HUES48 (cell line): ENCODE measurements at regions not wholly inside any gene's neighbourhood (a gene's known extent, or its start where the extent isn't known, plus 50 kb on each side); places are given as distances from the start of the nearest gene placed in this dataset.

Experiments
- H3K27ac ChIP-seq: one replicate; pipeline ENCODE4 v1.7.0; 2013; ENCODE audit warnings: low read depth, low read length, inconsistent platforms
- H3K27me3 ChIP-seq: 2 replicates; pipeline ENCODE4 v1.6.1; 2013; ENCODE audit warnings: mild to moderate bottlenecking, low read length; ENCODE audit not compliant: control insufficient read depth, insufficient read depth
- H3K36me3 ChIP-seq: 2 replicates; pipeline ENCODE4 v1.6.1; 2013; ENCODE audit warnings: low read length; ENCODE audit not compliant: control insufficient read depth, insufficient read depth
- H3K4me1 ChIP-seq: 2 replicates; pipeline ENCODE4 v1.6.1; 2013; ENCODE audit warnings: mild to moderate bottlenecking, low read length; ENCODE audit not compliant: control insufficient read depth, insufficient read depth
- H3K4me3 ChIP-seq: 2 replicates; pipeline ENCODE4 v1.5.1; 2013; ENCODE audit warnings: mild to moderate bottlenecking, low read depth, low read length
- H3K9ac ChIP-seq: 2 replicates; pipeline ENCODE4 v1.6.1; 2013; ENCODE audit warnings: mild to moderate bottlenecking, low read depth, low read length, moderate library complexity
- H3K9me3 ChIP-seq: 2 replicates; pipeline ENCODE4 v1.6.1; 2013; ENCODE audit warnings: low read length; ENCODE audit not compliant: control insufficient read depth, insufficient read depth

DNA sequence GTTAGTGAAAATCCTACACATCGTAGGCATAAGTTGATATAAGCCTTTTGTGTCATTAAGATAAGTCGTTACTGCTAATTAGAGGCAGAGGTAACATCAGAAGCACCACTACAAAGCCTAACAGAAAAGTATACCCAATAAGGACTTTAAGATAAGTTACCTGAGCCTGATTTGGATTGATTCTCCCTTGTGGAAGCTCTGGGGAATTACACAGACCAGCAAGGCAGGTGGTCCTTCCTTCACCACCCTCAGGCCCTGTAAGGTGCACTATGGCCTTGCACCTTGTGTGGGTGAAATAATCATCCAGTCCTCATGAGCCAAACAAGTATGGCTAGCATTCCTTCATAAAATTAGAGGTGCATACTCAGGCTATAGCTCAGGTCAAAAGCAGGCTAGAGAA lies 166.7 kb upstream of the CHRM3 start:
- 0 out of 2 replicates have a peak, but pooled peaks cover 5% of the 10 kb centered on the region for H3K9me3 ChIP-seq

DNA sequence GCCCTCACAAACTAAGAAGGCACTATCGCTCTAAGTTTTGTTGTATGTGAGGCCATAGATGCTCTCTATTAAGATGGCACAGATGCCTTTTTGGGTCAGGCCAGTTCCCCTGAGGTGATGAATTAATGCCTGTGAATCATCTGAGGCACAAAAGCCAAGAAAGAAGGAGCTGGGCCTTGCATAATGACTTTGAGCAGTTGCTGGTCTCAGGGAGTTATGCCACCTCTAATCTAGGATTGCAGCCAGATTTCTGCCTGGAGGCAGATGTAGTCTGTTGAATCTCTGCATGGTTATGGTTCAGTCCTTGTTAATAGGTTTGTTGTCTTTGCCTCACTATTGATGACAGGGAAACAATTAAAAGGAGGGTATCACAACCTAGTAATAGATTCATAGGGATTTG lies 168.1 kb upstream of the CHRM3 start:
- no peak overlapping the region for H3K27ac ChIP-seq
- no peaks in the 10 kb centered on the region for H3K4me1 ChIP-seq
- no peak overlapping the region for H3K4me3 ChIP-seq
- H3K36me3 ChIP-seq, result no peaks in the 10 kb centered on the region
- 0 out of 2 replicates have a peak, but pooled peaks cover 5% of the 10 kb centered on the region for H3K9me3 ChIP-seq
- no peaks in the 10 kb centered on the region for H3K27me3 ChIP-seq
- H3K9ac ChIP-seq, result no peak overlapping the region

More for the DNA sequence above, 166.7 kb upstream of the CHRM3 start:
- Histone ChIP-seq H3K4me3 (no peak overlapping the region), H3K36me3 (no peaks in the 10 kb centered on the region), H3K4me1 (no peaks in the 10 kb centered on the region), H3K27me3 (no peaks in the 10 kb centered on the region), H3K9ac (no peak overlapping the region), H3K27ac (no peak overlapping the region)

DNA sequence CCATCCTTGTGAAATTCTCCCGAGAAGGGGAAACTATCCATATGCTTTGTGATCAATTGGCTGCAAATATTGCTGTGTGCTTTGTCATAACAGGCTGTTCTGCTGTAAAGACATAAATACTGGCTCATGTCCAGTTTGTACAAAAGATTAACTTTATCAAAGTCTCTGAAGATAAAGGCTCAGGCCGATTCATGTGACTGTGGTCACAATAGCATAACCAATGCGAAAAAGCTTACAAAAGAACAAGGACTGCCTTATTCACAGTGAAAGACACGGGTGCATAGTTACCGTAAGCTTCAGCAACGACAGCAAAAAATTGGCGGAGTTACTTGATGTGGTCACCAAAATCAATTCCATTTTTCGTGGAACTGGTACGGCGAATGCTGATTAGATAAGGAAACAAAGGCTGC lies 173.6 kb upstream of the CHRM3 start:
- H3K4me1 ChIP-seq, result no peaks in the 10 kb centered on the region
- H3K36me3 ChIP-seq, result no peaks in the 10 kb centered on the region
- no peak overlapping the region for H3K27ac ChIP-seq
- H3K4me3 ChIP-seq, result no peak overlapping the region
- H3K27me3 ChIP-seq, result no peaks in the 10 kb centered on the region
- no peak overlapping the region for H3K9ac ChIP-seq
- H3K9me3 ChIP-seq, result no peaks in the 10 kb centered on the region

DNA sequence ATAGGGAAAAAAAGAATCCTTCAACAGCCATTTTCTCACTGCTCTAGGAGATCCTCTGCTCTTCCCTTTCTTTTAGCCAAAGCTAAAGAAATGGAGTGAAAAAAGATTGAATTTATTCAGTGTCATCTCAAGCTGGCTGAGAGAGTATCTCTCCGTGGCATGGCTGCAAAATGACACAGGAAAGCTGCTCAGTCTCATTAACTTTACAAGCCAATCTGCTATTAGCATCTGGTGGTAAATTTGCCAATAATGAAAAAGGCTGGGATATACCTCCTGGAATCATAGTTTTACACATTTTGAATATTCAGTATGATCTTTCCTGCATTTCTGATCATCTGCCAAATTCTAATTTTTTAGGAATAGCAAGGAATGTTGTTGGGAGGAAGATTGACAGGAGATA lies 176.8 kb upstream of the CHRM3 start:
- Histone ChIP-seq H3K9ac (no peak overlapping the region), H3K4me1 (no peaks in the 10 kb centered on the region), H3K36me3 (no peaks in the 10 kb centered on the region), H3K27ac (no peak overlapping the region), H3K4me3 (no peak overlapping the region), H3K9me3 (no peaks in the 10 kb centered on the region), H3K27me3 (no peaks in the 10 kb centered on the region)

DNA sequence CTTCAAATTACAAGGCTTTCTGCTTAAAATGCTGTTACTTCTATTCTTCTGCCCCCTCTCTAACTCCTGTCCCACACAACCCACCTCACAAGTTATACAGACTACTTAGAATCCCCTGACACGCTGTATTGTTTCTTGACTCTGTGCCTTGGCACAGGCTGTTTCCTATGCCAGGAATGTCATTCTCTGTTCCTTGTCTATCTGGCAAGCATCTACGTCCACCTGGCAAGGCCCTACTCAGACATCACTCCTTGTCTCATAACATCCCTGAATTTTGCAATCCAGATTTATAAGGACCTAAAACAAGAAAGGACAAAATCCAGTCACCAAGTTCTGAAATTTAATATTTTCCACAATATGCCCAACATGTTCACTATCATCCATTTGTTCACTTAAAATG lies 182.0 kb upstream of the CHRM3 start:
- H3K27ac ChIP-seq, result no peak overlapping the region
- H3K9ac ChIP-seq, result no peak overlapping the region
- peaks cover 10% of the 10 kb centered on the region for H3K9me3 ChIP-seq
- no peaks in the 10 kb centered on the region for H3K4me1 ChIP-seq
- no peak overlapping the region for H3K4me3 ChIP-seq
- no peaks in the 10 kb centered on the region for H3K27me3 ChIP-seq
- H3K36me3 ChIP-seq, result no peaks in the 10 kb centered on the region

DNA sequence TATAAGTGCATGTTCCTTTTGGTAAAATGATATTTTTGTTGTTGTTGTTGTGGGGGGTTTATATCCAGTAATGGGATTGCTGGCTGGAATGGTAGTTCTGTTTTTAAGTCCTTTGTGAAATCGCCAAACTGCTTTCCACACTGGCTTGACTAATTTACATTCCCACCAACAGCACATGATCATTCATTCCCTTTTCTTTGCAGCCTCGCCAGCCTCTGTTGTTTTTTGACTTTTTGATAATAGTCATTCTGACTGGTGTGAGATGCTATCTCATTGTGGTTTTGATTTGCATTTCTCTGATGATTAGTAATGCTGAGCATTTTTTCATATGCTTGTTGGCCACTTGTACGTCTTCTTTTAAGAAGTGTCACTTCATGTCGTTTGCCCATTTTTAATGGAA lies 188.5 kb upstream of the CHRM3 start:
- Histone ChIP-seq H3K9ac (no peak overlapping the region), H3K36me3 (no peaks in the 10 kb centered on the region), H3K27me3 (no peaks in the 10 kb centered on the region), H3K4me1 (no peaks in the 10 kb centered on the region), H3K4me3 (no peak overlapping the region), H3K27ac (no peak overlapping the region), H3K9me3 (peaks cover 13% of the 10 kb centered on the region)

DNA sequence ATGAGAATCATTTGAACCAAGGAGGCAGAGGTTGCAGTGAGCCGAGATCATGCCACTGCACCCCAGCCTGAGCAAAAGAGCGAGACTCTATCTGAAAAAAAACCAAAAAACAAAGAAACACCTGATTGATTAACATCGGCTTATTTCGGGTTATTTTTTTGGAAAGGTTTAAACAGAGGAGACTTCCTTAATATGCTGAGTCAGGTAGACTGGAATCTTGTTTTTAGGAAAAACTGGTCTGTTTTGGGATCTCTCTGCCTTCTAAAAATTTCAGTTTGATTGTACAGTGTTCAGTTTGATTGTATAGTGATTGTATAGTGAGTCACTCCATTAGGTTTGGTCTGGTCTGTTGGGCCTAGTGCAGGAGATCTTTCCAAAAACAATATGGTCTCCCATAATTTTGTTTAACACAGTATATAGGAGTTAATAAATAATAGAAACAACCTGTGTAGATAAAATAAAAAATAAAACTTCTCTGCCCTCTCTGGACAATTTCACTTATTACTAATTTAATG lies 196.3 kb upstream of the CHRM3 start:
- Histone ChIP-seq H3K36me3 (no peaks in the 10 kb centered on the region), H3K27ac (no peak overlapping the region), H3K4me1 (no peaks in the 10 kb centered on the region), H3K27me3 (no peaks in the 10 kb centered on the region), H3K9me3 (no peaks in the 10 kb centered on the region), H3K4me3 (no peak overlapping the region), H3K9ac (no peak overlapping the region)

DNA sequence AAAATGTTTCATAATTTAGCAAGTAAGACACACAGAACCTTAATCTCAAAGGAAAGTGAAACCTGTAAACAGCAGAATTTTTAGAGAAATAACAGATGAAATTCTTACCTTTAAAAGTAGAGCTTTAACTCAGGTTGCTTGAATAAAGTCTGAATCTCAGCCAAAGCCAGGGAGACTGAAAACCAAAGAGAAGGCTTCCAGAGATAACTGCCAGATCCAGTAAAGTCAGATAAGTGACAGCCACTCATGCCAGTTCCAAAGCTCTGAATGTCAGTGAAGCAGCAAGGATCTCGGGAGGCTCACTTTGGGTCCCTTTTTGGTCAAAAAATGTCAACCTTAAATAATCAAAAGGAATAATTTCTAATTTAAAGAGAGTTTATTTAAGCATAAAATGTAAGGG lies 199.9 kb upstream of the CHRM3 start:
- H3K36me3 ChIP-seq, result no peaks in the 10 kb centered on the region
- no peaks in the 10 kb centered on the region for H3K27me3 ChIP-seq
- no peaks in the 10 kb centered on the region for H3K9me3 ChIP-seq
- H3K27ac ChIP-seq, result no peak overlapping the region
- H3K4me3 ChIP-seq, result no peak overlapping the region
- no peak overlapping the region for H3K9ac ChIP-seq
- peaks cover 4% of the 10 kb centered on the region; the same call in 1 of the 2 replicates for H3K4me1 ChIP-seq

DNA sequence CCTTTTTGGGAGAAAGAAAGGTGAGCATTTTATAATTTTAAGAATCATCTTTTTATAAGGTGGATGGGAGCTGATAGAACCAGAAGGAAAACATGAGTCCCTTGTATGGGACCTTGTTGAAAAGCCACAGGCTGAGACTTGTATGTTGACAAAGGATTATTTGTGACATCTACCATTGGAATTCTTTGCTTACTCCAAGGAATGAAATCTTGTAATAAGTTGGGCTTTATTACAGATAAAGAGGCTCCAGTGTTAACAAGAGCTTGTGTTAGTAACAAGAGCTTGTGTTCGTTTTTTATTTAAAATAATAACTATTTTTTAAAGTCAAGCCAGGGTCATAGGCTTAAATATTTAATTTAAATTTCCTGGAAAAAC lies 201.1 kb upstream of the CHRM3 start:
- H3K9ac ChIP-seq, result no peak overlapping the region
- no peak overlapping the region for H3K4me3 ChIP-seq
- peaks cover 4% of the 10 kb centered on the region; the same call in 1 of the 2 replicates for H3K4me1 ChIP-seq
- no peaks in the 10 kb centered on the region for H3K36me3 ChIP-seq
- no peaks in the 10 kb centered on the region for H3K27me3 ChIP-seq
- H3K27ac ChIP-seq, result no peak overlapping the region
- H3K9me3 ChIP-seq, result no peaks in the 10 kb centered on the region

DNA sequence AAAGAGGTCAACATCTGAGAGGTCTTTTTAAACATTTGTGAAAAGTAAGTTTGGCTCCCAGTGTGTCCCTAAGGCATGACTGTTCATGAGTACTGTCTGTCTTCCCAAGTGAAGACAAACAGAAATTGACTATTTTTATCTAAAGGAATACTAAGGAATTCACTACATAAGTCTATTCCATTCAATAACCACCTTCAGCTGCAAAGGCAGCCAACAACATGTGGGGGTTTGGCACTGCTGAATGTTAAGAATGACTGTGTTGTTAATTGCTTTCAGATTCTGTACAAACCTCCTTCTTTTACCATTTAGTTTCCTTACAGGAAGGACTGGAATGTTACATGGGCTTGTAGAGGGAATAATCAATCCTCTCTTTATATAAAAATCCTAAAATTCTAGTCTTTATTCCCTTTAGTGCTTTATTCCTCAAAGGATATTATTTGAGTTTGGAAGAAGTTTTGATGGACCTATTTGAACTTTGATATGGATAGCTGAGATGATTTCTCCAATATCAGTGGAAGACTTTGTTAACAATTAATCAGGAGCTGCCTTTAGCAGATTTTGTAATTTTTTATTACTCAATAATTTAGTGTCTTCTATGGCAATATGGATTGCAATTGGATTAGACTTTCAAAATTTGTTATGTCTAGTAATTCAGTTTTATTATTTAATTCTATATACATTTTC lies 201.7 kb upstream of the CHRM3 start:
- H3K36me3 ChIP-seq, result no peaks in the 10 kb centered on the region
- no peaks in the 10 kb centered on the region for H3K9me3 ChIP-seq
- H3K4me3 ChIP-seq, result no peak overlapping the region
- H3K27ac ChIP-seq, result no peak overlapping the region
- no peaks in the 10 kb centered on the region for H3K27me3 ChIP-seq
- H3K9ac ChIP-seq, result no peak overlapping the region
- H3K4me1 ChIP-seq, result peaks cover 4% of the 10 kb centered on the region; the same call in 1 of the 2 replicates

DNA sequence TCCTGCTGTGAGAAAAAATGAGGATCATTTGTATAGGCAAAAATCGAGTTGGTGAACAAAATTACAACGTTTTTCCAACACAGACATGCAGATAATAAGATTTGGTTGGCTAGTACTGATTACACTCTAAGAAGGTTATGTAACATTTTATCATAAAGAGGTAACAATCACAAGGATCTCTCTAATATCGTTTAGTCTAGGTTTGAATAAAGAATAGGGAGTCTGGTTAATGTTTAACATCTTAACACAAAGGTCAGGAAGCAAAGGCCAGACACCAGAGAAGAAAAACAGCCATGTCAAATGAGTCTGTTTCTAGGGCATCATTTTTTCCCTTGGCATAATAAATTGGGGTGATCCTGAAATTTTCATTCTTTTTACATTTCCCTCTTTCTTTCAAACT lies 207.4 kb upstream of the CHRM3 start:
- H3K4me1 ChIP-seq, result peaks cover 4% of the 10 kb centered on the region; the same call in 1 of the 2 replicates
- no peak overlapping the region for H3K9ac ChIP-seq
- H3K9me3 ChIP-seq, result no peaks in the 10 kb centered on the region
- H3K27me3 ChIP-seq, result no peaks in the 10 kb centered on the region
- H3K4me3 ChIP-seq, result no peak overlapping the region
- H3K36me3 ChIP-seq, result no peaks in the 10 kb centered on the region
- H3K27ac ChIP-seq, result no peak overlapping the region
